AG09309 (cell line): ENCODE measurements at regions not wholly inside any gene's neighbourhood (a gene's known extent, or its start where the extent isn't known, plus 50 kb on each side); places are given as distances from the start of the nearest gene placed in this dataset.

ENCODE experiments used
- DNase-seq: peaks from one replicate; pipeline ENCODE4 v3.0.0-alpha.2; 2010; ENCODE audit warnings: low read depth
- H3K4me3 ChIP-seq: 2 replicates; pipeline ENCODE4 v1.5.1; 2011; ENCODE audit warnings: mild to moderate bottlenecking, low read depth, low read length, moderate library complexity; ENCODE audit not compliant: control insufficient read depth
- TF ChIP-seq, protein P1 (sequence below): IDR thresholded peaks from 2 replicates; pipeline ENCODE4 v1.5.1; 2011; ENCODE audit warnings: mild to moderate bottlenecking, low read depth, low read length, inconsistent platforms; ENCODE audit not compliant: insufficient read depth, control insufficient read depth; ENCODE audit errors: missing control alignments

- TF ChIP-seq, protein P1, sequence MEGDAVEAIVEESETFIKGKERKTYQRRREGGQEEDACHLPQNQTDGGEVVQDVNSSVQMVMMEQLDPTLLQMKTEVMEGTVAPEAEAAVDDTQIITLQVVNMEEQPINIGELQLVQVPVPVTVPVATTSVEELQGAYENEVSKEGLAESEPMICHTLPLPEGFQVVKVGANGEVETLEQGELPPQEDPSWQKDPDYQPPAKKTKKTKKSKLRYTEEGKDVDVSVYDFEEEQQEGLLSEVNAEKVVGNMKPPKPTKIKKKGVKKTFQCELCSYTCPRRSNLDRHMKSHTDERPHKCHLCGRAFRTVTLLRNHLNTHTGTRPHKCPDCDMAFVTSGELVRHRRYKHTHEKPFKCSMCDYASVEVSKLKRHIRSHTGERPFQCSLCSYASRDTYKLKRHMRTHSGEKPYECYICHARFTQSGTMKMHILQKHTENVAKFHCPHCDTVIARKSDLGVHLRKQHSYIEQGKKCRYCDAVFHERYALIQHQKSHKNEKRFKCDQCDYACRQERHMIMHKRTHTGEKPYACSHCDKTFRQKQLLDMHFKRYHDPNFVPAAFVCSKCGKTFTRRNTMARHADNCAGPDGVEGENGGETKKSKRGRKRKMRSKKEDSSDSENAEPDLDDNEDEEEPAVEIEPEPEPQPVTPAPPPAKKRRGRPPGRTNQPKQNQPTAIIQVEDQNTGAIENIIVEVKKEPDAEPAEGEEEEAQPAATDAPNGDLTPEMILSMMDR, result no peak
- no peak for DNase-seq
- H3K4me3 ChIP-seq, result no peak overlapping the region
Measured at GRCh38 chr5:86074297-86074696, 543.4 kb upstream of the COX7C start.

DNA sequence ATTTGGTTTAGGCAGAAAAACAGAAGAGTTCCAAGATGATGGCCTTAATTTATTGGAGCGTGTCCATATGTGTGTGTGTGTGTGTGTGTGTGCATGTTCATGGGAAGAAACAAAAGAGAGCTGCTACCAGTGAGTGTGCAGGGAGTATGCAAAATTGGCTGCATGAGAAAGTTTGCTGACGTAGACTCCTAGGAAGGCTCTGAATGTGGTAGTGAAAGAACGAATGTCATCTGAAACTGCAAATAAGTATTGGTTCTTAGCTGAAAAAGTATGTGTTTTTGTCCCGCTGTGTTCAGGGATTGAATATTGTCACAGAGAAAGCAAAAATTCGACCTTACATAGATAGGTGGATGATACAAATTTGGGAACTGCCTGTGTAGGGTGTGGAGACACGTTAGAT, 542.6 kb upstream of the COX7C start:
- TF ChIP-seq, protein P1, result no peak
- H3K4me3 ChIP-seq, result no peak overlapping the region
- no peak for DNase-seq

GRCh38 chr5:86095092-86095491, 522.6 kb upstream of the COX7C start:
- no peak overlapping the region for H3K4me3 ChIP-seq
- TF ChIP-seq, protein P1, result no peak
- DNase-seq, result no peak

DNA sequence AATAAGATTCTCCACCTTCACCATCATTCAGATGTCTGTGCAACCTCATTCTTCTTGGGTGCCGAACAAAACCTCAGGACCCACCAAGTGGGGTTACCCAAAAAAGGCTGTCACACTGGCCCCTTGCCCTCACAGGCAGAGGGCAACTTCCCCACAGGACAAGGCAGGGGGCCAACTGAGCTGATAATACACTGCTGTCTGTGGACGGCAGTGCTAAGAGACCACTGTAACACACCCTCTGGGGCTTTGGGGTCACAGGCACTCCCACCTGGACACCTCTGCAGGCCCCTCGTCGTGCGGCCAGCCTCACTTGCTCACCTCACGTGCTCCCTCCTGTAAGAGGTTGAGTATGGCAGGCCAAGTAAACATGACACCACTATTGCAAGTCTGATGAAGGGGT, 515.8 kb upstream of the COX7C start:
- no peak overlapping the region for H3K4me3 ChIP-seq
- TF ChIP-seq, protein P1, result no peak
- DNase-seq, result no peak

- no peak for DNase-seq
- H3K4me3 ChIP-seq, result no peak overlapping the region
- TF ChIP-seq, protein P1, result no peak
Measured at GRCh38 chr5:86108825-86109224, 508.9 kb upstream of the COX7C start.

DNA sequence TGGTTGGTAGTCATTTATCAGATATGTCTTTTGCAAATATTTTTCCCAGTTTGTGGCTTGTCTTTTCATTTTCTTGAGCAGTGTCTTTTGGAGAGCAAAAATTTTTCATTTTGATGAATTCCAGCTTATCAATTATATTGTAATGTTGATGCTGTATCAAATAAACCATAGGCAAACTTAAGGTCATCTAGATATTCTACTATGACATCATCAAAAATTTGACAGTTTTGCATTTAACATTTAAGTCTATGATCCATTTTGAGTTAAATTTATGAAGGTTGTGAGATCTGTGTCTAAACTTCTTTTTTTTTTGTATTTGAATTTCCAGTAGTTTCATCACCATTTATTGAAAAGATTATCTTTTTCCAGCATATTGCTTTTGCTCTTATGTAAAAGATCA, 505.5 kb upstream of the COX7C start:
- H3K4me3 ChIP-seq, result no peak overlapping the region
- TF ChIP-seq, protein P1, result no peak
- DNase-seq, result no peak

- TF ChIP-seq, protein P1, result no peak
- no peak overlapping the region for H3K4me3 ChIP-seq
- no peak for DNase-seq
Measured at GRCh38 chr5:86115164-86115563, 502.6 kb upstream of the COX7C start.
